Endothelial cell of umbilical vein (primary cell): ENCODE measurements at regions not wholly inside any gene's neighbourhood (a gene's known extent, or its start where the extent isn't known, plus 50 kb on each side); places are given as distances from the start of the nearest gene placed in this dataset.

Experiments
- CTCF ChIP-seq, 2 donors: IDR thresholded peaks; 1 replicate in 1 of 2; 2 replicates in 1 of 2; pipeline ENCODE4 v1.5.1; 2011; ENCODE audit warnings: low read length in 2 of 2, mild to moderate bottlenecking in 2 of 2, moderate library complexity in 2 of 2, control low read depth in 1 of 2, inconsistent platforms in 1 of 2, low read depth in 1 of 2; ENCODE audit not compliant: insufficient read depth in 1 of 2; ENCODE audit errors: extremely low read depth in 1 of 2
- EZH2 ChIP-seq: IDR thresholded peaks from 2 replicates; pipeline ENCODE4 v1.6.1; 2012; ENCODE audit warnings: borderline replicate concordance, low read depth, mild to moderate bottlenecking, moderate library complexity, low read length, inconsistent platforms; ENCODE audit not compliant: severe bottlenecking
- JUN ChIP-seq: IDR thresholded peaks from 2 replicates; pipeline ENCODE4 v1.6.1; 2011; ENCODE audit warnings: borderline replicate concordance, low read depth; ENCODE audit not compliant: insufficient read length, insufficient read depth
- MAX ChIP-seq: IDR thresholded peaks from 2 replicates; pipeline ENCODE4 v1.6.1; 2011; ENCODE audit not compliant: insufficient read depth, insufficient read length
- MYC ChIP-seq: IDR thresholded peaks from one replicate; pipeline ENCODE4 v1.6.1; 2011; ENCODE audit warnings: mild to moderate bottlenecking, low read depth, low read length
- POLR2A ChIP-seq: IDR thresholded peaks from 2 replicates; pipeline ENCODE4 v1.6.1; 2012; ENCODE audit warnings: low read depth, mild to moderate bottlenecking, control low read depth, low read length
- POLR2AphosphoS5 ChIP-seq: IDR thresholded peaks from 2 replicates; pipeline ENCODE4 v1.6.1; 2012; ENCODE audit warnings: low read depth, mild to moderate bottlenecking, control low read depth, low read length, moderate library complexity; ENCODE audit not compliant: insufficient read depth

- TF ChIP-seq POLR2AphosphoS5 (no peak), CTCF (IDR thresholded peaks at IDR 0.05; ENCODE audit: extremely low read depth in 1 of 2, insufficient read depth in 1 of 2, low read depth in 1 of 2, low read length in 2 of 2) (no peak), EZH2 (no peak), POLR2A (no peak), MYC (no peak), MAX (no peak), JUN (no peak)
Measured at GRCh38 chr1:223482132-223482531, 88.9 kb downstream of the CCDC185 start.
